ENCODE measurements at regions not wholly inside any gene's neighbourhood (a gene's known extent, or its start where the extent isn't known, plus 50 kb on each side); places are given as distances from the start of the nearest gene placed in this dataset.

GRCh38 chr6:137417396-137417795, 76.8 kb downstream of the OLIG3 start:
- no peak for TF ChIP-seq POLR2A (IDR thresholded peaks at IDR 0.05)
- no peak for TF ChIP-seq CTCF (IDR thresholded peaks at IDR 0.05)
